Glomerular visceral epithelial cell (primary cell): ENCODE measurements at regions not wholly inside any gene's neighbourhood (a gene's known extent, or its start where the extent isn't known, plus 50 kb on each side); places are given as distances from the start of the nearest gene placed in this dataset.

Source experiments
- DNase-seq: peaks from one replicate; pipeline ENCODE4 v3.0.0-alpha.2; 2016; ENCODE audit errors: extremely low spot score

- no peak for DNase-seq
Observed at GRCh38 chr2:52940101-52940500, 827.5 kb upstream of the CHAC2 start.

DNA sequence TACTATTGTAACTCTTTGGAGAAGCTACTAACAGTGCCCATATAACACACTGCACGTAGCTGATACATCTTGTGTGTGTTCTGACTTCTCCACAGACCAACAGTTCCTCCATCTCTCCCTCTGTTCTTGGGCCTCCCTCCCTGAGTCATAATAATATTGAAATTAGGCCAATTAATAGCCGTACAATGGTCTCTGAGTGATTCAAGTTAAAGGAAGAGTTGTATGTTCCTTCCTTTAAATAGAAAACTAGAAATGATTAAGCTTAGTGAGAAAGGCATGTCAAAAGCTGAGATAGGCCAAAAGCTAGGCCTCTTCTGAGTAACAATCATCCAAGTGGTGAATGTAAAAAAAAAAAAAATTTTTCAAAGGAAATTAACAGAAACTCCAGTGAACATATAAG lies 828.4 kb upstream of the CHAC2 start:
- DNase-seq = no peak

DNA sequence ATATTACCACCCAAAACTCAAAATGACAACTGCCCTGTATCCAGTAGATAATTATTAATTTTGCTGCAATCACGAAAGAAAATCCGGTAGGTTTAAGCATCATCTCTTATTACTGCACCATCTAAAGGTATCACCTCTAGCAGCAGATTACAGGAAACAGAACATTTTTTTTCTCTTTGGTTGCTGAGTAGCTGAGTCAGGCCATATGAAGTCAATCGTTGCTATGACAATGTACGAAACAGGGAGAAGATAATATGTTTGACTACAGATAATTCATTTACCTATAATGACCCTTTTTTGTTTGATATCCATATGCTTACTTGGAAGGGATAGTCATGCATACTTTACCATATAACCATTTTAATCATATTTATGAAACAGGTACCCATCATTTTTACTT lies 831.6 kb upstream of the CHAC2 start:
- no peak for DNase-seq

DNA sequence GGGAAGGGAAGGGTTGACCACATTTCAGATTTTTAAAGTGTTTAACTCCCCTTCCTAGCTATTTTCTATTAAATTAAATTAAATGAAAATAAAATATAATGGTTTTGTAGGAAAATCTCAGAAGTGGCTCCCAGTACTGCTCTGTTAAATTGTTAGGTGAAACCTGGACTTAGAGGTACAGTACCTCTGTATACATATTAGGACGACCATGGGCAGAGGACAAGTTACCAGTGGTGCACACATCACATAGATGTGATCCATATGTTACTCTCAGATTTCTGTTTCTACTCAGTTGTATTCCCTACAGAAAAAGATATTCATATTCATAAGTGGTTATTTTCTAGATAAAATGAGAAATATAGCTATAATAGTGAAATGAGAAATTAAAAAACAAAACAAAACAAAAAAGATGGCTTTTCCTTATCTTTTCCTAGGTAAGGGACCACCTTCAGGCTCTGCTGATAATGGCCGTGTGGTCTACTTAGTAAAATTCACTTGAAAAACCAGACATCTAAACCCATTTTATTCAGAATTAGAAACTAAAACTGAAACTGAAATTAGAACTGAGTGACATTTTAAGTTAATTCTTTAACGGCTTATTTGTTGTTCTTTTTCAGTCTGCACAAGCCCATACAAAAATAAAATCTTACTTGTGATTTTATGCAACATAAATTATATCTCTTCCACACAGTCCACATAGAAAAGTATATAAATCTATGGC lies 832.5 kb upstream of the CHAC2 start:
- DNase-seq = no peak

- no peak for DNase-seq
Observed at GRCh38 chr2:52934323-52934898, 833.2 kb upstream of the CHAC2 start.

GRCh38 chr2:52933878-52934277 lies 833.7 kb upstream of the CHAC2 start:
- no peak for DNase-seq

DNA sequence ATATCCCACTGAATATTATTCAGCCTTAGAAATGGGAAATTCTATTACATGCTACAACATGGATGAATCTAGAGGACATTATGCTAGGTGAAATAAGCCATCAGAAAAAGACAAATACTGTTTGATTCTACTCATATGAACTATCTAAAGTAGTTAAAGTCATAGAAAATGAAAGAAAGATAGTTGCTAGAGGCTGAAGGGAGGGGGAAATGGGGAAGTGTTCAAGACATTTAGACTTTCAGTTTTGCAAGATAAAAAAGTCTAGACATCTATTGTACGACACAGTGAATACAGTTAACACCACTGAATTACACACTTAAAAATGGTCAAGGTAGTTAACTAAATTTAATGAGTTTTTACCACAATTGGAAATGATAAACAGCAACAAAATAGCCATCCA lies 835.9 kb upstream of the CHAC2 start:
- DNase-seq = no peak

- DNase-seq = no peak
Observed at GRCh38 chr2:52929412-52929811, 838.2 kb upstream of the CHAC2 start.

- DNase-seq = no peak
Observed at GRCh38 chr2:52919673-52920072, 847.9 kb upstream of the CHAC2 start.

GRCh38 chr2:52918551-52918950 lies 849.1 kb upstream of the CHAC2 start:
- DNase-seq = no peak

GRCh38 chr2:52916981-52917380 lies 850.6 kb upstream of the CHAC2 start:
- no peak for DNase-seq

GRCh38 chr2:52904355-52904891 lies 863.2 kb upstream of the CHAC2 start:
- DNase-seq = no peak

DNA sequence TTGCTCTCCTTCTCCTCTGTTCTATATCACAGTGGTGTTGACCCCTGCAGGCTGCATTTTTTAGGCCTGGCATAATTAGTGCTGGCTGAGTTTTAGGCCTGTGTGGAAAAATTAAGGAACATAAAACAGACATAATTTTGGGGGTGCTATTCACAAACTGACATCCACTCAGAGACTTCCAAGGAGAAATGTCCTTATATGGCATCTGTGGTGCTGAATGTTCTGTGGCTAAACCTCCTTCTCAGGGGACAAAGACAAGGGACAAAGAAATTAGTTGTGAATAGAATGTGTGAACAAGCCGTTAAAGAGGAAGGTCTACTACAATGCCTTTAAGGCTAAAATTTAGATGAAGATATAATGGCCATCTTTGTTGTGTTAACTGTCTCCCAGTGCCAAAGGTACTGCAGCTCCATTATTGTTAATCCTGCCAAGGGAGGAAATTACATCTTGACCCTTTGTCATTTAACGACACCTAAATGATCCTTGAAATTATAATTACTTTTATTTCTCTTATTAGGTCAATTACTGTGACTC lies 870.0 kb upstream of the CHAC2 start:
- no peak for DNase-seq

GRCh38 chr2:52895726-52896340 lies 871.8 kb upstream of the CHAC2 start:
- DNase-seq = no peak

- DNase-seq = no peak
Observed at GRCh38 chr2:52886556-52886955, 881.0 kb upstream of the CHAC2 start.

DNA sequence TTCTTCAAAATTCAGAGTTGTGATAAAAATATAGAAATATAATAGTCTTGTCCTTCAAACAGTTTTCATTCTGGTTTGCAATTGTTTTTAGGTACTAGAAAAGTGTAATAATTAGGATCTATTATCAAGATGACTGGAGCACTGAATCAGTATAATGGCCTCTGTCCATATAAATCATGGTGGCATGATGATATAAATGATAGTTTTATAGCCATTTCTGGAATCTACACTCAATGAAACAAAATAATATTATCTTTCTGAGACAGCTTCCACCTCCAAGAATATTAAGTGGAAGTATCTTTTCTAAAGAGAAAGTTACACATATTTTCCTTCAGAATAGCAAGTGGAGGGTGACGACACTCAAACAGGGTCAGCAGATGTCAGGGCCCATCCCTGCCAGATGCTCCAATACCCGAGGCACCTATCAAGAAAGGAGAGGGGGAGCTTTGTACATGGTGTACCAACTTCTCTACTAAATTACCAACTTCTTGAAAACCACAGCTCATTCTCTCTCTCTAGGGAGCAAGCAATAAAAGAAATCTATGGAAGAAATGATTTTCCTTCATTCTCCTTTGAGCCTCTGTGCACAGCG lies 882.7 kb upstream of the CHAC2 start:
- DNase-seq = no peak

GRCh38 chr2:52882974-52883373 lies 884.6 kb upstream of the CHAC2 start:
- DNase-seq = no peak

DNA sequence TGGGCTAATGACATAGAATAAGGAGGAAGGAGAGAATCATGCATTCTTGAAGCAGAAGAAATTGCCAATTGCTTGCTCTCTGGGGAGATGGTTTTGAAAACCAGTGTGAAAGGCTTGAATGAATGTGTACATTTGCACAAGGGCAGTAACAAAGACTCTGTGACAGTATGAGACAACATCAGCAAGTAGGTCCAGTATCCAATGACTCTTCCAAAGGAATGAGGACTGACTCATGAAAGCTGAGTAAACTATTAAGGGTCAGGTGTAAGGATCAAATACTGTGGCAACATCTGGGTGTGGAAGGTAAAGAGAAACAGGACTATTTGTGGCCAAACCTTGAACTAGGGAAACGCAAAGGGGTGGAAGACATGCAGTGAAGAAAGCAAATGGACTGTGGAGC lies 886.0 kb upstream of the CHAC2 start:
- peak; percentile 0 for DNase-seq

- DNase-seq = no peak
Observed at GRCh38 chr2:52880872-52881271, 886.7 kb upstream of the CHAC2 start.

- no peak for DNase-seq
Observed at GRCh38 chr2:52879561-52879960, 888.0 kb upstream of the CHAC2 start.

GRCh38 chr2:52877703-52878102 lies 889.9 kb upstream of the CHAC2 start:
- DNase-seq = no peak

- DNase-seq = no peak
Observed at GRCh38 chr2:52874466-52875106, 893.0 kb upstream of the CHAC2 start.
